ENCODE measurements at regions not wholly inside any gene's neighbourhood (a gene's known extent, or its start where the extent isn't known, plus 50 kb on each side); places are given as distances from the start of the nearest gene placed in this dataset.

DNA sequence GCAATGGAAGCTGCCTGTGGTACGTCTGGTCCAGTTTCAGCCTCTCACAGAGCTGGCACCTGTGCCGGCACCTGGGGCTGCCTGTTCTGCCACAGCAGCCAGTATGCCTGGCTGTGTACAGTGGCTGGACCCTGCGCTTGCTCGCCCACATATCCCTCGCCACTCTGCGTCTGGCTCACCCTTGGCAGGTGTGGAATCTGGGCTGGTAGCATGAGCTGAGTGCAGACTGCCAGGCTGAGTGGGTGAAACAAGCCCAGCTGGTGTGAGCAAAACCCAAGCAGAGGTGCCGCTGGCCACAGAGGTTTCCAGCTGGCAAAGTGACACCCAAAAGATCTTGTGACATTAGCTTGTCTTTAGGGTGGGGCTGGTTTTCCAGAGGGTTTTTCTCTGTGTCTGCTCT, 80.7 kb downstream of the ING1 start:
- peaks cover 0 to 3% of the 10 kb centered on the region in 2 donors for H3K27me3 ChIP-seq (ENCODE audit: control insufficient read depth in 1 of 2, insufficient read depth in 2 of 2, low read length in 2 of 2)
- H3K4me3 ChIP-seq (ENCODE audit: low read depth in 1 of 2, low read length in 2 of 2): no peak overlapping the region
- no peak overlapping the region for H3K9ac ChIP-seq (ENCODE audit: low read length)
- H3K36me3 ChIP-seq (ENCODE audit: insufficient read depth, low read length): no peaks in the 10 kb centered on the region
- no peaks in the 10 kb centered on the region for H3K4me1 ChIP-seq (ENCODE audit: insufficient read depth, low read length)
- H3K9me3 ChIP-seq (ENCODE audit: low read length): peaks cover 4% of the 10 kb centered on the region
- no peak overlapping the region for H3K27ac ChIP-seq (ENCODE audit: low read depth, low read length)

DNA sequence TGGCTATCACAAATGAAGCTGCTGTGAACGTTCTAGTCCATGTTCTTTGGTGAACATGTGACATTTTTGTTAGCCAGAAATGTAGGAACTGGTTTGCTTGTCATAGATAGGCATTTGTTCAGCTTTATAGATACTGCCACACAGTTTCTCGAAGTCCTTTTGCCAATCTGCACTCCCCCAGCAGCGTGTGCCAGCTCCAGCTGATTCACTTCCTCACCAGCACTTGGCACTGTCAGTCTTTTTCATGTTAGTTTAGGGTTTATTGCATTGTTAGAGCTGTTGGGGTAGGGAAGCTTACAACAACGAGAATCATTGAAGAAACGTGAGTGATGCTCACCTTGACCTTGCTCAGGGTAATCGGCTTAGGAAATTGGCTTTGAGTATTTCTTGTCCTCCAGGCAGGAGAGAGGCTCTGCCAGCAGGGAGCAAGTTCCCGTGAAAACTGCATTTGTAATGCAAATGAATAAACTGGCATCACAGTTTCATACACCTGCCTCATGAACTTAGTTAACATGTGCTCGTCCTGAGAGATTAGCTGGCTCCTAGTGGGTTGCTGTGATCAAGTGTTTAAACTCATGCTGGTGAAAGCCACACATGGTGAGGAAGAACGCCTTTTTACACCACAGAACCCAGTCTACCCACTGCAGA, 83.9 kb downstream of the ING1 start:
- no peaks in the 10 kb centered on the region for H3K4me1 ChIP-seq (ENCODE audit: insufficient read depth, low read length)
- H3K9ac ChIP-seq (ENCODE audit: low read length): no peak overlapping the region
- no peaks in the 10 kb centered on the region for H3K36me3 ChIP-seq (ENCODE audit: insufficient read depth, low read length)
- H3K4me3 ChIP-seq (ENCODE audit: low read depth in 1 of 2, low read length in 2 of 2): no peak overlapping the region
- H3K27me3 ChIP-seq (ENCODE audit: control insufficient read depth in 1 of 2, insufficient read depth in 2 of 2, low read length in 2 of 2): peaks cover 0 to 8% of the 10 kb centered on the region in 2 donors
- no peak overlapping the region for H3K27ac ChIP-seq (ENCODE audit: low read depth, low read length)
- no peaks in the 10 kb centered on the region for H3K9me3 ChIP-seq (ENCODE audit: low read length)

DNA sequence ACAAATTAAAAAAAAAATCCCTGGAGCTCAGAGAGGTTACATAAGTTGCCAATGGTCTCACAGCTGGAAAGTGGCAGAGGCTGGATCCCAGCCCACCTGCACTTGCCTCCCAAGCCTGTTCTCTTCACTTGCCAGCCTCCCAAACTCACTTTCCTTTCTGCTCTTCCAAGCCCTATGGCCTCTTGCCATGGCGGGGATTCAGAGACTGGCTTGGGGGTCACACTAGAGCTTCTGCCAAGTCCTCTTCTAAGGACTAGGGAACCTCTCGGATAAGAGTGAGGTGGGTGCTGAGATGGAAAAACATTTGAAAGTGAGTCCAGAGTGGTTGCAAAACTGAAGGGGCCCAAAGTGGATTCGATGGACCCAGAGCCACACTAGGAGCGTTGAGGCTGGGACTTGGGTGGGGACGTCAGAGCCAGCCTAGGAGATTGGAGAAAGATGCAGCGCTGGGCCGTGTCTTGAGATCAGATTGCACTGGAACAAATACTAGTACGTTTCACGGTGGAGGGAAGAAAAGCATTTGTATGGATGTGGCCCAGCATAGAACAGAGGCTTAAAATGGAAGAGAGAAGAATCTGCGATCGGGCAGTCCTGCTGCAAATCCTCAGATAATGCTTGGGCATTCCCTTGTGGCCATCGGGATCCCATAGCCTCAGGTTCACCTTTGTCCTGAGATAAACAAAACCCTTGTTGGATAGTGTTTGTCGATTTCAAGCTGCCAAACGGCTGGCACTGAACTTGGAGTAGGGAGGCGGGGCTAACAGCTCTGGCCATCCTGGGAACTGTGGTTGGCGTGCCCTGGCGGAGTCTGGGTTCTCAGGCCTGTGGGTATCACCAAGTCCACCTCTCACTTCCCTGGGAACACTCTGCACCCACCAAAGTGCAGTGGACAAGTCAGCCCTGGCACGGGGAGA, 84.8 kb downstream of the ING1 start:
- Histone ChIP-seq H3K36me3 (ENCODE audit: insufficient read depth, low read length) (no peaks in the 10 kb centered on the region), H3K4me3 (ENCODE audit: low read depth in 1 of 2, low read length in 2 of 2) (no peak overlapping the region), H3K4me1 (ENCODE audit: insufficient read depth, low read length) (no peaks in the 10 kb centered on the region), H3K27ac (ENCODE audit: low read depth, low read length) (no peak overlapping the region), H3K27me3 (ENCODE audit: control insufficient read depth in 1 of 2, insufficient read depth in 2 of 2, low read length in 2 of 2) (peaks cover 0 to 8% of the 10 kb centered on the region in 2 donors), H3K9me3 (ENCODE audit: low read length) (no peaks in the 10 kb centered on the region), H3K9ac (ENCODE audit: low read length) (no peak overlapping the region)

DNA sequence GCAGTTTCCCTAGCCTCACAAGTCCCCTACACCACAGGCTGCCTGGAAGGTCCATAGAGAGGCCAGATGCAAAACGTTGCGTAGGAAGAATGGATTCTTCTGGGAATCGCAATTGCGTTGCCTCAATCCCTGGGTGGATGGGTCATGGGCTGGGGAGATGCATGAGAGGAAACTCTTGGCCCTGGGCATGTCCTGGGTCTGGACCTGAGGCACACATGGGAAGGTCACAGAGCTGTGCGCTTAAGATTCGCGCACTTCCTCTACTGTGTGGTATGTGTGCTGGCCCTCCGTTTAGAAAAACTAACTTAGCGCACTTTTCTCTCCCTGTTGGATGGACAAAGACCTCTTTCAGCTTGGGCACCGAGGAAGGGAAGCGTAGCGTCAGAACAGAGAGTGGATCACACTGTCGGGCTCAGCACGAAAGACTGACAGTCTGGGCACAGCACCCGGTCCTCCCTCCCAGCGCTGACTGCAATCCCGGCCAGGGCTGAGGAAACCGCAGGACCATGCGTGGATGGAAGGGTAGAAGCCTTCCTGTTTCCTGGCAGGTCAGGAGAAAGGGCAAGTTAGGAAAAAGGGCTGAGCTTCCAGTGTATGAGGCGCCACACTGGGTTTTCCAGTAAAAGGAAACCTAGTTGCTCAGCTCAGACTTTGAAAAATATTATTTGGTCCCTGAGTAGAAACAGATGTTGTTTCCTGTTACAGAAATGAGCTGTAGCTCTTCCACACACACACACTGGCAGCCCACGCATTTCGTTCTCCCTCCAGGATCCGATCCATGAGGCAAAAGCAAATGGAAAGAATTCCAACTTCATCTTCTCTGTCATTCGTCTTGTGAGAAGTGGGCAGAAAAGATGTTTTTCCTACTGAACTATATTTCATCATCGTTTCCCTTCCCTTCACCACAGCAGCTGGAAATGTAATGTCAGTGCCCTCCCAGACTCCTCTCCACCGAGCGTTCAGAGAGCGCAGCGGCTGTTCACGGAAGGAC, 86.0 kb downstream of the ING1 start:
- Histone ChIP-seq H3K36me3 (ENCODE audit: insufficient read depth, low read length) (no peaks in the 10 kb centered on the region), H3K9me3 (ENCODE audit: low read length) (no peaks in the 10 kb centered on the region), H3K4me3 (ENCODE audit: low read depth in 1 of 2, low read length in 2 of 2) (peak overlapping the region in 1 of 2 donors; percentile 47), H3K9ac (ENCODE audit: low read length) (peak overlapping the region; percentile 14), H3K27ac (ENCODE audit: low read depth, low read length) (peak overlapping the region; percentile 44), H3K4me1 (ENCODE audit: insufficient read depth, low read length) (no peaks in the 10 kb centered on the region), H3K27me3 (ENCODE audit: control insufficient read depth in 1 of 2, insufficient read depth in 2 of 2, low read length in 2 of 2) (peaks cover 0 to 8% of the 10 kb centered on the region in 2 donors)

DNA sequence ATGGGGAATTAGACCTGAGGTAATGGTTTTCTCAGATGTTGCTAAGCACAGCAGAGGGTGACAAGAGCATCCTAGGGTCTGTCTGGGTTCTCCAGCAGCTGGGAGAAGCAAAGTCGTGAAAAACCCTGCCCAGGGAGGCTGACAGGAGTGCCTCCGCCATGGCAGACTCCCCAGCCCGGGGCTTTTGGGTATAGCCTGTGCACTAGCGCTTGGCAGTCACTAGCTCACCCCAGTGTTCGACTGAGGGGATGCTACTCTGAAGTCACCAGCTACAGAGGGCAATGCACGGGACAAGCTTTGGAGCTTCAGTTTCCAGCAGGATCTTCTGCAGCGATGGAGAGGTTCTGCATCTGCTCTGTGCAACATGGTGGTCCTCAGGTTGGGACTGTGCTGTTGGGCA, 87.5 kb downstream of the ING1 start:
- Histone ChIP-seq H3K9me3 (ENCODE audit: low read length) (no peaks in the 10 kb centered on the region), H3K4me1 (ENCODE audit: insufficient read depth, low read length) (no peaks in the 10 kb centered on the region), H3K36me3 (ENCODE audit: insufficient read depth, low read length) (no peaks in the 10 kb centered on the region), H3K27ac (ENCODE audit: low read depth, low read length) (no peak overlapping the region), H3K4me3 (ENCODE audit: low read depth in 1 of 2, low read length in 2 of 2) (no peak overlapping the region), H3K9ac (ENCODE audit: low read length) (no peak overlapping the region), H3K27me3 (ENCODE audit: control insufficient read depth in 1 of 2, insufficient read depth in 2 of 2, low read length in 2 of 2) (peaks cover 0 to 8% of the 10 kb centered on the region in 2 donors)

DNA sequence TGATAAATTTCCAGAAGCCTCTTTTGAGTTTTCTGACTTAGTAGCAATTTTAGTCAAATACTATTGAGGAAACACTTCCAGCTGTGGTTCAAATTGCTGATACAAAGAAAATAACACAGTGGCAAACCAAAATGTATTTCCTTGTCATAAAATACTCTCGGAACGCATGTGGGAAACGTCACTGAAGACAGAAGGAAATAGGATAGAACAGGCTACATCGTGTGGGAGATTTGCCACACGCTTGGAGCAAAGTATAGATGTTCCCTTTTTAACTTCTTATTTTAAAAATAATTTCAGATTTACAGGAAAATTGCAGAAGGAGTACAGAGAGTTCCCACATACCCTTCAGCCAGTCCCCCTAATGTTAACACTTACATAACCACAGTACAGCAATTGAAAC, 88.8 kb downstream of the ING1 start:
- H3K27me3 ChIP-seq (ENCODE audit: control insufficient read depth in 1 of 2, insufficient read depth in 2 of 2, low read length in 2 of 2): peaks cover 0 to 8% of the 10 kb centered on the region in 2 donors
- H3K36me3 ChIP-seq (ENCODE audit: insufficient read depth, low read length): no peaks in the 10 kb centered on the region
- H3K27ac ChIP-seq (ENCODE audit: low read depth, low read length): no peak overlapping the region

DNA sequence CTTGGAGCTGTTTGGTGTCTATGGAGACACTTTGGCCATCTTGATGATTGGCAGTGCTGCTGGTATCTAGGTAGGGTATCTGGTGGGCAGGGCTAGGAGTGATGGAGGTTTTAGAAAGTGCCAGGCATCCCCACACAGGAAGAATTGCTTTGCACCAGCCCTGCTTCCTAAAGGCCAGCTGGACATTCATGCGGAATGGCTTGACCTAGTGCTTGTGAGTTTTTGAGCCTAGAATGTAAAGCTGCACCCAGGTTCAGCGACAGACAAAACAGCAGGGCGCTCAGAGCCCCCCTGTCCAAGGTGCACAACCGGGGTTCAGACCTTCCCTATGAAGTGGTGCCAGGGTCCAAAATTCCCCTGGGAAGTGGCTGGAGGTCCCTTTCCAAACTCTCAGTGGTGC, 93.1 kb downstream of the ING1 start:
- Histone ChIP-seq H3K36me3 (ENCODE audit: insufficient read depth, low read length) (no peaks in the 10 kb centered on the region), H3K27ac (ENCODE audit: low read depth, low read length) (no peak overlapping the region), H3K4me3 (ENCODE audit: low read depth in 1 of 2, low read length in 2 of 2) (no peak overlapping the region), H3K9me3 (ENCODE audit: low read length) (no peaks in the 10 kb centered on the region), H3K9ac (ENCODE audit: low read length) (no peak overlapping the region), H3K4me1 (ENCODE audit: insufficient read depth, low read length) (peaks cover 12% of the 10 kb centered on the region), H3K27me3 (ENCODE audit: control insufficient read depth in 1 of 2, insufficient read depth in 2 of 2, low read length in 2 of 2) (peaks cover 6 to 11% of the 10 kb centered on the region in 2 donors)

More for the DNA sequence above, 88.8 kb downstream of the ING1 start:
- Histone ChIP-seq H3K4me3 (ENCODE audit: low read depth in 1 of 2, low read length in 2 of 2) (no peak overlapping the region), H3K4me1 (ENCODE audit: insufficient read depth, low read length) (no peaks in the 10 kb centered on the region), H3K9me3 (ENCODE audit: low read length) (no peaks in the 10 kb centered on the region), H3K9ac (ENCODE audit: low read length) (no peak overlapping the region)

DNA sequence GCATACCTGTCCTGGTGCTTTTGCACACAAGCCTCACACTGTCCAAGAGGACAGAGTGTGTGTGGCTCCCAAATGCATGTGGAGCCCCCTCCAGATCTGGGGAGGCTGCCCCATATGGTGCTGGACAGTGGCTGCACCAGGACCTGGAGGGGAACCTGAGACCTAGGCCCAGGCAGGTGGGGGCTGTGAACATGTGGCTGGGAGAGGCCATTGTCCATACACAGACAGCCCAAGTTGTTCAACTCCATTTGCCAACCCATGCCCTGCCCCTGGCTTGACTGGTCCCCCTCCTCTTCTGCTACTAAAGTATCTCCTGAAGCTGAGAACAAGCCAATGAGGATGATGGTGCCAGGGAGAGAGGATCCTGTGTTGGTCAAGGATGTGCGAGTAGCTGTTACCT, 94.0 kb downstream of the ING1 start:
- no peaks in the 10 kb centered on the region for H3K36me3 ChIP-seq (ENCODE audit: insufficient read depth, low read length)
- no peak overlapping the region for H3K9ac ChIP-seq (ENCODE audit: low read length)
- H3K27ac ChIP-seq (ENCODE audit: low read depth, low read length): no peak overlapping the region
- H3K27me3 ChIP-seq (ENCODE audit: control insufficient read depth in 1 of 2, insufficient read depth in 2 of 2, low read length in 2 of 2): peaks cover 6 to 19% of the 10 kb centered on the region in 2 donors
- H3K9me3 ChIP-seq (ENCODE audit: low read length): no peaks in the 10 kb centered on the region
- H3K4me1 ChIP-seq (ENCODE audit: insufficient read depth, low read length): peaks cover 12% of the 10 kb centered on the region
- no peak overlapping the region for H3K4me3 ChIP-seq (ENCODE audit: low read depth in 1 of 2, low read length in 2 of 2)

DNA sequence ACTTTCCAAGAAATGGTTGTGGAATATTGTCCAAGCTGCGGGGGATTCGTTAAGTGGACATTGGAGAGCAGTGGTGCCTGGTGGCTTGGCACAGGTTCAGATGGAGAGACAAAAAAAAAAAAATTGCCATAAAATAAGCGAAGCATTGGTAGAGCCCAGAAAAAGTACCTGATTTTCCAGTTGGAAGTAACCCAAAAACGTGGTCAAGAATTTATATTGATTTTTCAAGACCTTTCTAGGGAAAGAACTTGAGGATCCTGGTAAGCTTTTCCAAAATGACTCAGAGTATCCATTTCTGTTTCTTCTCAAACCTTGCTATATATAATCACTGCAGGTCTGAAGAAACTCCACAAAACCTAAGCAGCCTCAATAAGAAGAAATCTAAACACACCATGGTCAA, 94.6 kb downstream of the ING1 start:
- Histone ChIP-seq H3K36me3 (ENCODE audit: insufficient read depth, low read length) (no peaks in the 10 kb centered on the region), H3K9ac (ENCODE audit: low read length) (no peak overlapping the region), H3K27me3 (ENCODE audit: control insufficient read depth in 1 of 2, insufficient read depth in 2 of 2, low read length in 2 of 2) (peaks cover 6 to 20% of the 10 kb centered on the region in 2 donors), H3K4me1 (ENCODE audit: insufficient read depth, low read length) (peaks cover 12% of the 10 kb centered on the region), H3K27ac (ENCODE audit: low read depth, low read length) (no peak overlapping the region), H3K4me3 (ENCODE audit: low read depth in 1 of 2, low read length in 2 of 2) (no peak overlapping the region), H3K9me3 (ENCODE audit: low read length) (no peaks in the 10 kb centered on the region)

DNA sequence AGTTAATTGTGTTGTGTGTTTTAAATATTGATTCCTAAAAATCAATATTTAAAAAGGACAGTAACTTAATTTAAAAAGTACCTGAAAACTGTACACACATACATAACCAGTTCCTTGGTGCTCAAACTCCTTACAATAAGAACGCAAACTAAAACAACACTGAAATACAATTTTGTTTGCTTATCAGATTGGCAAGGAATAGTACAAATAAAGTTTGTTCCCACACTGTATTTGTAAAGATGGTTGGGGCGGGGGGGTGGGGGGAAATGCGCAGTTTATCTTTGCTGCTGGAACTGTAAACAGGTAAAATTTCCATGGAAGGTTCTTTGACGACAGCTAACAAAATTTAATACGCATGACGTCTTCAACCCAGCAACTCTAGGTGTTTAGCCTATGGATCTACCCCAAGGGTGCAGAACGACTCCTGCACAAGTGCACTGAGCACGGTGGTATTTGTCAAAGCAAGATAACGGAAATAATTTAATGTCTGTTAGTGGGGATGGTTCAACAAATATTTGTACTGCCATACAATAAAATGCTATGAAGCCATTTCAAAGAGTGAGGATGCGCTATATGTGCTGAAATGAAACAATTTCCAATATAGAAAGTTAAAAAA, 96.5 kb downstream of the ING1 start:
- no peak overlapping the region for H3K4me3 ChIP-seq (ENCODE audit: low read depth in 1 of 2, low read length in 2 of 2)
- peaks cover 12% of the 10 kb centered on the region for H3K4me1 ChIP-seq (ENCODE audit: insufficient read depth, low read length)
- peaks cover 6 to 20% of the 10 kb centered on the region in 2 donors for H3K27me3 ChIP-seq (ENCODE audit: control insufficient read depth in 1 of 2, insufficient read depth in 2 of 2, low read length in 2 of 2)
- H3K36me3 ChIP-seq (ENCODE audit: insufficient read depth, low read length): no peaks in the 10 kb centered on the region
- no peak overlapping the region for H3K27ac ChIP-seq (ENCODE audit: low read depth, low read length)
- no peaks in the 10 kb centered on the region for H3K9me3 ChIP-seq (ENCODE audit: low read length)
- no peak overlapping the region for H3K9ac ChIP-seq (ENCODE audit: low read length)

Data from muscle layer of colon (tissue), 2 donors.